HG02588 (cell line): ENCODE measurements at regions not wholly inside any gene's neighbourhood (a gene's known extent, or its start where the extent isn't known, plus 50 kb on each side); places are given as distances from the start of the nearest gene placed in this dataset.
"Not testable (repeated sequence)": the region's sequence is repeated elsewhere in the genome, so short reads cannot be mapped to it uniquely, and the experiment has no call there.

ENCODE experiments used
- ATAC-seq: cut with Tn5 transposase; IDR thresholded peaks from one replicate; pipeline ENCODE4 v1.9.1; 2021; ENCODE audit warnings: mild to moderate bottlenecking, moderate library complexity; ENCODE audit not compliant: unreplicated experiment

DNA sequence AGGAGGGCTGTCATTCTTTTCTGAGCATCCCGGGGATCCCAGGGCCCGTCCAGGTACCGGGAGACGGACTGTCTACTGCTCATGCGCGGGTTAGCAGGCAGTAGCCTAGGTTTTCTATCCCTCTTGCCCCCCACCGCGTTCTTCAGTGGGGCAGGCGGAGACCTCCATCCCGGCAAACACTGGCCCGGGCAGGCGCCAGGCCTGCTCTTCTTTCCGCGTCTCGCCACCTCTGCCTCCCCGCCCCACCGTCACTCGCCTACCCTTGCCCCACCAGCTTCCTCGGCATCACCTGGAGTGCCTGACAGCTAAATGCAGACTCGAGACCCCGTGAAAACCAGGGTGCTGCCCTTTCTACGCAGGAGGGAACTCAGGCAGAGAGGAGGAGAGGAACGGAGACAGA lies 1937.7 kb upstream of the DEFB115 start:
- ATAC-seq: no peak

DNA sequence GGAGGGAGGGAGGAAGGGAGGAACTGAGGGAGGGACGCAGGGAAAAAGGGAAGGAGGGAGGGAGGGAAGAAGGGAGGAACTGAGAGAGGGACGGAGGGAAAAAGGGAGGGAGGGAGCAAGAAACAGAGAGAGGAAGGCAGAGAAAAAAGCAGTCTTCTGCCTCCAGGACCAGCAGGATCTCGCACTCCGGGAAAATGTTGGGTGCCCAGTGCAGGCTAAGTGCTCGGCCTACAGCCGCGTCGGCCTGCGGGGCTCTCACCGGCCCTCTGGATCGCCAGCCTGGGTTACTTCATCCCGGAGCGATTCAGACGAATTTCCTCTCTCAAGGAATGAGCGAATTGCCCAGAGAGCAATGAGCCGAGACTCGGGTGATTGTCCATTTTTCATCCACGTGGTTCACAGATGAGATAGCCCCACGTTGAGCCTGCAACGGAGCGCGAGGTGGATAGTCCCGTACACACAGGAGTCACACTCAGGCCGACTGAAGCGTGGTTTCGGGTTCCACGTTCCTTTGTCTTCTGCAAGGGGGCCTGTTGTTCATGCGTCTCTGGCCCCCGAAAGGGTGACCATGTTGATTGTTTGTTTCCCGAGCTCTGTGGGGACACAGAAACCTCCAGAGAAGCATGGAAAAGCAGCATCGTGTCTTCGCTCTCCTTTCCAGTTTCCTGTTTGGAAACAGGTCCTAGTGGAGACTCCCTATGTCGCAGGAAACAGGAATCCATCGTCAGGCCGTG lies 1937.1 kb upstream of the DEFB115 start:
- not testable (repeated sequence) for ATAC-seq

DNA sequence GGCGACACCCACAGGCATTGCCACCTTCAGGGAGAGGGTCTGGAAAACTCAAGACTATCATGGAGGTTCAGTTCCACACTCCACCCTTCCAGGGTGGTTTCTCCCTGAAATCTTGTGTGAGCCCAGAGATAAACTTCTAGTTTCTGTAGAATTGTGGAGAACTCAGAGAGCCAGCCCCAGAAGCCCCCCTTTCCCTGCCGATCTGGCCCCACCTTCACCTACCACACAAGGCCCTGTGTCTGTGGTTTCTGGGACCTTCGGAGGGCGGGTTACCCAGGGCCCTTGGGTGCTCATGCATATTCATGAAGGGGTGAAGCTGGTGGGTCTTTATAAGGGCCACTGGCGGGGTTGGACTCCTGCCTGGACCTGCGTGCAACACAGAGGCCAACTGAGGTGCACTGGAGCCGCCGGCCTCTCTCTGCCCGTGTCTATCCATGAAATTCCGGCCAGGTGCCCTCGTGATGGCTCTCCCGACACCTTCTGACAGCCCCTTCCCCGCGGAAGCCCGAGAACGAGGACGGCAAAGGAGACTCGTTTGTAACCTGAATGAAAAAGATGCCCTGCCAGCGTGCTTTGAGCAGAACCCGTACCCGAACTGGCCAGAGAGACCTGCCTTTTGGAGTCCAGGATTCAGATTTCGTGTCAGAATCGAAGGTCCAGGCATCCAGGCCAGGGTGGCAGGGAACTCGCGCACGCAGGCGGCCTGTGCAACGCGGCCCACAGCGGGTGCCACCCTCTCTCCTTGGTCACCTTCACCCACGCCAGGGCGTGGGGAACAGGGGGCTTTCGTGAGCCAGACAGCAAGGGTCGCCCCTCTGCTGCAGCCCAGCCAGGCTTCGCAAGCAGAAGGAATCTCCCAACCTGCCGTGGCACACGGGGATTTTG lies 1933.6 kb upstream of the DEFB115 start:
- ATAC-seq: not testable (repeated sequence)

DNA sequence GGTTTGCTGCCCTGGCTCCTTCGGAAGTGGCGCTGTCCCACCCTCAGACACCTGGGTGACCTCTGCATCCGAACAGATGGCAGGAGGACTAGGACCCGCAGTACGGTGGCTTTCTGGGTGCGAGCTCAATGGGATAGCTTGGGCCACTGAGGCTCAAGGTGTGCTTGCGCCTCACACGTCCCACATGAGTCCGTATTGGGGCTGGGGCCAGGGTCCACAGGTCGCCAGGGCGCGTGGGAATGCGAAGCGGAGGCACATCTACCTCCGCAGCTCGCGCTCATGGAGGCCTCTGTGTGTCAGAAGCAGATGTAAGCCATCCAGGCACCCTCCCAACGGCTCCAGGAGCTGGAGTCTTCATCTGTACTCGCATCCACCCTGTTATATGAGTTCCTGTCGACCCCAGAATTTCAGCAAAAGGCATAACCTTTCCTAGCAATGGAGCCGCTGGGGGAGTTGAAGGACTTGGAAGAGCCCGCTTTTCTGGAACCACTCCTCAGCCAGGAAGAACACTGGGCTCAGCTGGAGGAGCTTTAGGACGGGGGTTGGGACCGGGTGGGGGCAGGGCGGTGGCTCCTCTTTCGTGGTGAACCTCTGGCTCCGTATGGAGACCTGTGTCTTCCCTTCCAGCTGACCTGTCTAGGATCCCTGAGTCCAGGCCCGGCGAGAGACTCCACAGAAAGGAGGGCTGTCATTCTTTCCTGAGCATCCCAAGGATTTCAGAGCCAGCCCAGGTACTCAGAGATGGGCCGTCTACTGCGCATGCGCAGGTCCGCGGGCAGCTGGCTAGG lies 1932.8 kb upstream of the DEFB115 start:
- not testable (repeated sequence) for ATAC-seq

DNA sequence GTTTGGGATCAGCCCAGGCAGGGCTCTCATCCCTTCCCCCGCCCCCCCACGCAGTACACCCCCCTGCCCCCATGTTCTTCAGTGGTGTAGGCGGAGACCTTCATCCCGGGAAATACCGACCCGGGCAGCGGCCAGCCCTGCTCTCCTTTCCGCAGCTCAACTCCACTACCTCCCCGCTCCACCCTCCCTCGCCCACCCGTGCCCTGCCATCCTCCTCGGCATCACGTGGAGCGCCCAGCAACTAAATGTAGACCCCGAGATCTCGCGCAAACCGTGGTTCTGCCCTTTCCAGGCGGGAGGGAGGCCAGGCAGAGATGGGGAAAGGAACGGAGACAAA lies 1932.2 kb upstream of the DEFB115 start:
- no peak for ATAC-seq

DNA sequence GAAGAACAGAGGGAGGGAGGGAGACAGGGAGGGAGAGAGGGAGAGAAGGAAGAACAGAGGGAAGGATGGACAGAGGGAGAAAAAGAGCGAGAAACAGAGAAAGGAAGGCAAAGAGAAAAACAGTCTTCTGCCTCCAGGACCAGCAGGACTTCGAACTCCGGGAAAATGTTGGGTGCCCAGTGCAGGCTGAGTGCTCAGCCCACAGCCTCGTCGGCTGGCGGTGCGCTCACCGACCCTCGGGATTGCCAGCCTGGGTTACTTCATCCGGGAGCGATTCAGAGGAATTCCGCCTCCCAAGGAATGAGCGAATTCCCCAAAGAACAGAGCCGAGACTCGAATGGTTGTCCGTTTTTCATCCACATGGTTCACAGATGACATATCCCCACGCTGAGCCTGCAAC lies 1931.7 kb upstream of the DEFB115 start:
- not testable (repeated sequence) for ATAC-seq

DNA sequence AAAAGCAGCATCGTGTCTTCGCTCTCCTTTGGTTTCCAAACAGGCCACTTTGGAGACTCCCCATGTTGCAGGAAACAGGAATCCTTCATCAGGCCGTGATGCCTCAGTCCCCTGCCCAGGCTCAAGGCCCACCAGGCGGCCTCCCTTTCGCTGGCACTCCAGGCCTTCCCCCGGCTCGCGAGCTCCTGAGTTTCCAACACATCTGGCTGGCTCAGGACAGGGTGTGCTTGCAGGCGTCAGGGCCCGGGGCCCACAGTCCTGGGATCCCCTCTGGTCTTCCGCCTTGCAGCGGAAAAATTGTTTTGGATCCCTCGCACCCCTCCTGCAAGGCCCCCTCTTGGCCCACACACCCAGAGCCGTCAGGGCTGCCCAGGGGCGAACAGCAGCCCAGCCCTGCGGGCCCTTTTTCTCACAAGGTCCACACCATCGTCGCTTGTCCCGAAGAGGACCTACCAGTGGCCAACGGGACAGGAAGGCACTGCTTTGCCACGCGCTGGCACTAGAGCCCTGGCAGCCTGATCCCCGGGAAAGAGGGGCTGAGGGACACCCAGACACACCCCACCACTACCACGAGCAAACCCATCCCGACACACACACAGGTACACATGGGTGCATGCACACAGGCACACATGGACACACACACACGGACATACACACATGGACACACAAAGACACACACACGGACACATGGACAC lies 1930.9 kb upstream of the DEFB115 start:
- no peak for ATAC-seq

DNA sequence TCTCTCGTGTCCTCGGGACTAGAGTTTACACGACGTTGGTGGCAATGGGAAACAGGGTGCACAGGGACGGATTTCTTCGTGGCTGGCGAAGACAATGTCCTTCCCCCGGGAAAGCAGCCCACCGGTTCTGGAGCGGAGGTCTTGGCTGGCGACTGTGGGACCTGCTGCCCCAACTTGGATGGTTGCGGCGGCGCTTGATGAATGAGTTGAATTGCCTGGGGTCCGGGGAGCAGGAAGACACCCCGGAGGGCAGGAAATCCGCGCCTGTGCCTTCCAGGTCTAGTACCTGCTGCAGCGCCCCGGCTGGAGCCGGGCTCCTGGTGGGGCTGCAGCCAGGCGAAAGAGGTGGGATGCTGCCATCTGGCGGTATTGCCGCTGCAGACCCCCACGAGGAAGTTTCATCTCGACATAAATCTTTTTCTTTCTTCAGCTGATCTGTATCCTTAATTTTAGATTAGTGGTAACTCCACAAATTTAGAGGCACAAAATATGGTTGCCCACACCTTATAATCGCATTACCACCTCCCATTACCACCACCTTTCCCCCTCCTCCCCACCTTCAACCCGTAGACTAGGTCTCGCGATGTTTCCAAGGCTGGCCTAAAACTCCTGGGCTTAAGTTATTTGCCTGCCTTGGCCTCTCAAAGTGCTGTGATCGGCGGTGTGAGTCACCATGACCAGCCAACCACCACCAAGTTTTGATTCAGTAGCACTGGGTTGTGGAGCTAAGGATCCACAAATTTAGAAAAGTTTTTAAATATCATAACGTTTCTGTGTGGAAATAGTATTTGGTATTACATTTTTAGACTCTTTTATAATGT lies 1929.7 kb upstream of the DEFB115 start:
- not testable (repeated sequence) for ATAC-seq

DNA sequence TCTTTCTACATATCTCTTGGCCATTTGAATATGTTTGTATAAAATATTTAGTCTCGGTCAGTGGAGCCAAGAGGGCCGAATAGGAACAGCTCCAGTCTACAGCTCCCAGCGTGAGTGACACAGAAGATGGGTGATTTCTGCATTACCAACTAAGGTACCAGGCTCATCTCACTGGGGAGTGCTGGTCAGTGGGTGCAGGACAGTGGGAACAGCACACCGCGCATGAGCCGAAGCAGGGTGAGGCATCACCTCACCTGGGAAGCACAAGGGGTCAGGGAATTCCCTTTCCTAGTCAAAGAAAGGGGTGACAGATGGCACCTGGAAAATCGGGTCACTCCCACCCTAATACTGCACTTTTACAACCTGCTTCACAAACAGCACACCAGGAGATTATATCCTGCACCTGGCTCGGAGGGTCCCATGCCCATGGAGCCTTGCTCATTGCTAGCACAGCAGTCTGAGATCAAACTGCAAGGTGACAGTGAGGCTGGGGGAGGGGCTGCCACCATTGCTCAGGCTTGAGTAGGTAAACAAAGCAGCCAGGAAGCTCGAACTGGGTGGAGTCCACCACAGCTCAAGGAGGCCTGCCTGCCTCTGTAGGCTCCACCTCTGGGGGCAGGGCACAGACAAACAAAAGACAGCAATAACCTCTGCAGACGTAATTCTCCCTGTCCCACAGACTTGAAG lies 1926.9 kb upstream of the DEFB115 start:
- not testable (repeated sequence) for ATAC-seq

DNA sequence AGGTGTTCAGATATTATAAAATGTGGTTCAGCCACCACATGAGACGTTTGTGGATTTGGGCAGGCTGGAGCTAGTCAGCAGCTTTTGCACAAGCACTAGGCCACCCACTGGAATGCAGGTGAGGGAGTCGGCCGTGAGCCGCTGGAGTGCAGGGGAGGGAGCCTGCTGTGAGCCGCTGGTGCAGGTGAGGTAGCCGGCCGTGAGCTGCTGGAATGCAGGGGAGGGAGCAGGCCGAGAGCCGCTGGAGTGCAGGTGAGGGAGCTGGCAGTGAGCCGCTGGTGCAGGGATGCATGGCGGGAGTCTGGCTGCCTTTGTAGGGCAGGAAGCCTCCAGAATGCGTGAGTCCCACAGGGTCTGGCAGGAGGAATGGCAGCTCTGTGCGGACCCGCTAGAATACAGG lies 1907.6 kb upstream of the DEFB115 start:
- ATAC-seq: no peak

DNA sequence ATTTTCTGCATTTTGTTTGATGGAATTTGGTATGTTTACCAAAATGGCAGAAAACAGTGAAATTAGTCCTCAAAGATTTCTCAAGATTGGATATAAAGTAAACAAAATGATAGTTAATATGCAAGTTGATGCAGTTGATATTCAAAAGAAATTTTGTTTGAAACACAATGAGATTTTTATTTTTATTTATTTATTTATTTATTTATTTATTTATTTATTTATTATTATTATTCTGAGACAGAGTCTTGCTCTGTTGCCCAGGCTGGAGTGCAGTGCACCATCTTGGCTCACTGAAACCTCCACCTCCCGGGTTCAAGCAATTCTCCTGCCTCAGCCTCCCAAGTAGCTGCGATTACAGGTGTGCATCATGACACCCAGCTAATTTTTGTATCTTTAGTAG lies 1881.5 kb upstream of the DEFB115 start:
- not testable (repeated sequence) for ATAC-seq

DNA sequence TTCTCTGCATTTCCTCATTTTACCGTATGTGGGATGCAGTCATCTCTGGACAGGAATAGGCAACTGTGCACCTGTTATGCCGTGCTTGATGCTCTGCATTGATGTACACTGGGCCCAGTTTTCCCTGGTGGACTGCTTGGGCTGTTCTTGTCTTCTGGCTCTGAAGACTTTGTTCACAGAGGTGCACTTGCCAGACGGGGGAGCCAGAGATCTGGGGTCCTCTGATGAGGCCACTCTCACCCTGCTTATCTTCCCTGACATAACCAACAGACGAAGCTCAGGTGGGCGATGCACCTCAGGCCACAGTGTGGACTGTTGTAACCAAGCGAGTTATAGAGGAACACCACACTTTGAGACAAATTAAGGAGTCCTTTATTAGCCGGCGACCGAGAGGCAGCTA lies 1864.6 kb upstream of the DEFB115 start:
- ATAC-seq: not testable (repeated sequence)

DNA sequence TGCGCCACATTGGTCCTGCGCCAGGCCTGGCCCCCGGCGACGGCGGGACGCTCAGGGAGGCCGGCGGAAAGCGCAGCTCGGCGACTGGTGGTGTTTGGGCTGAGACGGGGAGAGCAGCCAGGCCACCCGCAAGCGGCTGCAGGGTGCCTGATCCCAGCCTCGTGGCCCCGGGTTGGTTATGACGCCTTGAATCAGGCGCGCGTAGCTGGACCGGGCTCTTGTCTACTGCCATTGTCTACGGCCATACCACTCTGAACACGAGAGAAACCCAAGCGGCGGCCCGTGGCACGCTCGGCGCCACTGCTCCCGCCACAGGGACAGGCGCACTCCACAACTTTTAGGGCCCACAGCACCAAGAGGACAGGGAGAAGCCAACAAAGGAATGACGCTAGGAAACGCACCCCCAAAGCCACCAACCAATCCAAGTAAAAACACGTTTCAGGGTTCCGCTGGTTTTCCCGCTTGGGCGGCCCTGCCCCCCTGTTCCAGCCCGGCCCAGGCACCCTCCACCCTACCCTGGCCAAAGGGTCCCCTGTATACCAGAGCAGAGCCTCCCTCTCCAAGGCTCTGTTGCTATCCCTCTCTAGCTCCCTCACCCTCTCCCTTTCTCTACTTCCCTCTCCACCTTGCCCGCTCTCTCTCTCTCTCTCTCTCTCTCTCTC lies 1849.3 kb upstream of the DEFB115 start:
- ATAC-seq: no peak

DNA sequence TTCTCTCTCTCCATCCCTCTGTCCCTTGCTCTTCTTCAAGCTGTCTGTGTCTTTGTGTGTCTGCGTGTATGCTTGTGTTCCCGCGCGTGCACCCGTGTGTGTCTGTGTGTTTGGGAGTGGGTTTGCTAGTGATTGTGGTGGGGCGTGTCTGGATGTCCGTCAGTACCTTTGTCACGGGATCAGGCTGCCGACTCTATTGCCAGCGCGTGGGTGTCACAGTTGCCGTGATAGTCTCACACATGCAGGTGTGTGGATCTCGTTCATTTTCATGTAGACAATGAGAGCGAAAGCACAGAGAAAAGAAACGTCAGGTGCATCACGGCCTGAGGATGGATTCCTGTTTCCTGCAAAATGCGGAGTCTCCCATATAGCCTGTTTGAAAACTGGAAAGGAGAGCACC lies 1848.8 kb upstream of the DEFB115 start:
- not testable (repeated sequence) for ATAC-seq

DNA sequence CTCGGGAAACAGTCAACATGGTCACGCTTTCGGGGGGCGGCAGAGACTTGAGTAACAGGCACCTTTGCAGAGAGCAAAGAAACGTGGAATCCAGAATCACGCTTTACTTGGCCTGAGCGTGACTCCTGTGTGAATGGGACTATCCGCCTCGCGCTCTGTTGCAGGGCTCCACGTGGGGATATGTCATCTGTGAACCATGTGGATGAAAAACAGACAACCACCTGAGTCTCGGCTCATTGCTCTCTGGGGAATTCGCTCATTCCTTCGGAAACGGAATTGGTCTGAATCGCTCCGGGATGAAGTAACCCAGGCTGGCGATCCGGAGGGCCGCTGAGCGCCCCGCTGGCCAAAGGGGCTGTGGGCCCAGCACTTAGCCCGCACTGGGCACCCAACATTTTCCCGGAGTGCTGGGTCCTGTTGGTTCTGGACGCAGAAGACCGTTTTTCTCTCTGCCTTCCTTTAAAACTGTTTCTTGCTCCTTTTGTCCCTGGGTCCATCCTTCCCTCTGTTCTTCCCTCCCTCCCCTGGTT lies 1848.2 kb upstream of the DEFB115 start:
- not testable (repeated sequence) for ATAC-seq

DNA sequence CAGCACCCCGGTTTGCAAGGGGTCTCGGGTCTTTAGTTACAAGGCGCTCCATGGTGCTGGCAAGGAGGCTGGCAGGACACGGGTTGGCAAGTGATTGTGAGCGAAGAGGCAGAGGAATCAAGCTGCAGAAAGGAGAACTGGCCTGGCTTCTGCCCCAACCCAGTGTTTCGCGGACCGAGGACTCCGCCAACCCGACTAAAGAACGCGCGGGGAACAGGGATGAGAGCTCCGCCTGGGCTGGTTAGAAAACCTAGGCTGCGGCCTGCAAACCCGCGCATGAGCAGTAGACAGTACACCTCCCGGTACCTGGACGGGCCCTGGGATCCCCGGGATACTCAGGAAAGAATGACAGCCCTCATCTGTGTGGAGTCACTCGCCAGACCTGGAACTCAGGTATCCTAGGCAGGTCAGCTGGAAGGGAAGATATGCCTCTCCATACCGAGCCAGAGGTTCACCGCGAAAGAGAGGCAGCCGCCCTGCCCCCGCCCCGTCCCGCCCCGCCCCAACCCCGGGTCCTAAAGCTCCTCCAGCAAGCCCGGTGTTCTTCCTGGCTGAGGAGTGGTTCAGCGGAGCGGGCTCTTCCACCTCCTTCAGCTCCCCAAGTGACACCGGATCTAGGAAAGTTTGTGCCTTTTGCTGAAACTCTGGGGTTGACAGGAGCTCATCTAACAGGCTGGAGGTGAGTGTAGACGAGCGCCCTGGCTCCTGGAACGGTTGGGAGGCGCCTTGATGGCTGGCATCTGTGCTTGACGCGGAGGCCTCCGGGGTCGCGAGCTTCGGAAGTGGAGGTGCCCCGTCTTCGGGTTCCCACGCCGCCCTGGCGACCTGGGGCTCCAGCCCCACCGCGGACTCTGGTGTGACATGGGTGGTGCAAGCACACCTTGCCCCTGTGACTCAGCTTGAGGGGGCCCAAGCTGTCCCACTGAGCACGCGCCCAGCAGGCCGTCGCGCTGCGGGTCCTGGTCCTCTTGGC lies 1847.3 kb upstream of the DEFB115 start:
- no peak for ATAC-seq

DNA sequence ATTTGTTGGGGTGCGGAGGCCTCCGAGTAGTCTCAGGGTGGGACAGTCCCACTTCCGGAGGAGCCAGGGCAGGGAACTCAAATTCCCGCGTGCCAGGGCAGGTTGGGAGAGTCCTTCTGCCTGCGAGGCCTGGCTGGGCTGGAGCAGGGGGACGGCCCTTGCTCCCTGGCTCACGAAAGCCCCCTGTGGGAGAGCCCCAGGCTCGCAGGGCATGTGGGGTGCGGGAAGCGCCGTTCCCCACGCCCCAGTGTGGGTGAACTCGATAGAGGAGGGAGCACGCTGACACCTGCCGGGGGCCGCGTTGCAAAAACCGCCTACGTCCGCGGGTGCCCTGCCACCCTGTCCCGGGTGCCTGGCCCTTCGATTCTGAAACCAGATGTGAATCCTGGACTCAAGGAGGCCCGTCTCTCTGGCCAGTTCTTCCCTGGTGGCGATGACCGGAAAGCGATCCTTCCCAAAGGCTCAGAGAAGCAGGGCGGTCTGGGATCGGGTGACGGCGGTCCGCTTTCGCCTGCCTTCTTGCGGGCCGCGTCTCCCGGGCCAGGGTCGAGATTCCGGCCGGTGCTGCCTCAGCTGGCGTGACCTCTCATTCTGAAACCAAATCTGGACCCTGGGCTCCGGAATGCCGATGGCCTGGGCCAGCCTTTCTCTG lies 1846.5 kb upstream of the DEFB115 start:
- no peak for ATAC-seq
